ENCODE measurements at regions not wholly inside any gene's neighbourhood (a gene's known extent, or its start where the extent isn't known, plus 50 kb on each side); places are given as distances from the start of the nearest gene placed in this dataset.

- ChIA-PET CTCF (no interaction called here), POLR2A (no interaction called here)
- TF ChIP-seq FOXA1 (IDR thresholded peaks at IDR 0.05) (no peak), FOXM1 (IDR thresholded peaks at IDR 0.05; ENCODE audit: borderline replicate concordance) (no peak), SUZ12 (IDR thresholded peaks at IDR 0.05) (no peak), PKNOX1 (IDR thresholded peaks at IDR 0.05) (no peak), HDGF (IDR thresholded peaks at IDR 0.05; ENCODE audit: borderline replicate concordance) (no peak), TARDBP (IDR thresholded peaks at IDR 0.05) (no peak)
- DNase-seq (ENCODE audit: extremely low spot score) = no peak
Observed at GRCh38 chr18:40559556-40559955, 1395.5 kb upstream of the PIK3C3 start.

- CTCF ChIA-PET = no interaction called here
- POLR2A ChIA-PET = no interaction called here
- no peak for DNase-seq (ENCODE audit: extremely low spot score)
- TF ChIP-seq ELF4 (IDR thresholded peaks at IDR 0.05) (no peak), LEF1 (IDR thresholded peaks at IDR 0.05; ENCODE audit: borderline replicate concordance) (no peak)
Observed at GRCh38 chr18:40558706-40559392, 1396.2 kb upstream of the PIK3C3 start.

GRCh38 chr18:40555914-40556313 lies 1399.1 kb upstream of the PIK3C3 start:
- POLR2A ChIA-PET = no interaction called here
- DNase-seq (ENCODE audit: extremely low spot score) = no peak
- TF ChIP-seq HDGF (IDR thresholded peaks at IDR 0.05; ENCODE audit: borderline replicate concordance) (no peak), CTBP1 (IDR thresholded peaks at IDR 0.05; ENCODE audit: borderline replicate concordance) (no peak), SP1 (IDR thresholded peaks at IDR 0.05) (no peak), LEF1 (IDR thresholded peaks at IDR 0.05; ENCODE audit: borderline replicate concordance) (no peak), TARDBP (IDR thresholded peaks at IDR 0.05) (no peak), L3MBTL2 (conservative IDR thresholded peaks at IDR 0.05) (no peak), FOXA1 (IDR thresholded peaks at IDR 0.05) (no peak), NFRKB (IDR thresholded peaks at IDR 0.05) (no peak)
- CTCF ChIA-PET = no interaction called here

GRCh38 chr18:40553029-40553428 lies 1402.0 kb upstream of the PIK3C3 start:
- DNase-seq (ENCODE audit: extremely low spot score) = no peak
- CTCF ChIA-PET = no interaction called here
- TF ChIP-seq PKNOX1 (IDR thresholded peaks at IDR 0.05) (no peak), L3MBTL2 (conservative IDR thresholded peaks at IDR 0.05) (no peak), NFRKB (IDR thresholded peaks at IDR 0.05) (no peak), BHLHE40 (IDR thresholded peaks at IDR 0.05; ENCODE audit: borderline replicate concordance) (no peak), HDGF (IDR thresholded peaks at IDR 0.05; ENCODE audit: borderline replicate concordance) (no peak), FOXM1 (IDR thresholded peaks at IDR 0.05; ENCODE audit: borderline replicate concordance) (no peak), ARNT (IDR thresholded peaks at IDR 0.05) (no peak), ELF4 (IDR thresholded peaks at IDR 0.05) (no peak), FOXK2 (IDR thresholded peaks at IDR 0.05) (no peak), TARDBP (IDR thresholded peaks at IDR 0.05) (no peak), FOXA1 (IDR thresholded peaks at IDR 0.05) (no peak), SP1 (IDR thresholded peaks at IDR 0.05) (no peak)
- POLR2A ChIA-PET = no interaction called here

GRCh38 chr18:40546875-40547274 lies 1408.2 kb upstream of the PIK3C3 start:
- ChIA-PET POLR2A (no interaction called here), CTCF (no interaction called here)
- DNase-seq (ENCODE audit: extremely low spot score) = no peak
- TF ChIP-seq NFRKB (IDR thresholded peaks at IDR 0.05) = no peak
- TF ChIP-seq PKNOX1 (IDR thresholded peaks at IDR 0.05) = no peak
- no peak for TF ChIP-seq TARDBP (IDR thresholded peaks at IDR 0.05)
- no peak for TF ChIP-seq ZNF384 (IDR thresholded peaks at IDR 0.05)
- no peak for TF ChIP-seq LEF1 (IDR thresholded peaks at IDR 0.05; ENCODE audit: borderline replicate concordance)
- no peak for TF ChIP-seq FOXA1 (IDR thresholded peaks at IDR 0.05)
- no peak for TF ChIP-seq FOXM1 (IDR thresholded peaks at IDR 0.05; ENCODE audit: borderline replicate concordance)
- TF ChIP-seq L3MBTL2 (conservative IDR thresholded peaks at IDR 0.05) = no peak
- no peak for TF ChIP-seq FOXK2 (IDR thresholded peaks at IDR 0.05)

GRCh38 chr18:40534723-40535122 lies 1420.3 kb upstream of the PIK3C3 start:
- CTCF ChIA-PET = no interaction called here
- no peak for TF ChIP-seq TARDBP (IDR thresholded peaks at IDR 0.05)
- TF ChIP-seq FOXM1 (IDR thresholded peaks at IDR 0.05; ENCODE audit: borderline replicate concordance) = no peak
- TF ChIP-seq ARNT (IDR thresholded peaks at IDR 0.05) = no peak
- no peak for TF ChIP-seq LEF1 (IDR thresholded peaks at IDR 0.05; ENCODE audit: borderline replicate concordance)
- TF ChIP-seq HDGF (IDR thresholded peaks at IDR 0.05; ENCODE audit: borderline replicate concordance) = no peak
- TF ChIP-seq ZNF384 (IDR thresholded peaks at IDR 0.05) = no peak
- no peak for TF ChIP-seq NFRKB (IDR thresholded peaks at IDR 0.05)
- no peak for TF ChIP-seq ELF4 (IDR thresholded peaks at IDR 0.05)
- no peak for TF ChIP-seq SUZ12 (IDR thresholded peaks at IDR 0.05)
- no peak for TF ChIP-seq FOXA1 (IDR thresholded peaks at IDR 0.05)
- TF ChIP-seq L3MBTL2 (conservative IDR thresholded peaks at IDR 0.05) = no peak
- no peak for TF ChIP-seq CTBP1 (IDR thresholded peaks at IDR 0.05; ENCODE audit: borderline replicate concordance)
- no peak for TF ChIP-seq SP1 (IDR thresholded peaks at IDR 0.05)
- TF ChIP-seq BHLHE40 (IDR thresholded peaks at IDR 0.05; ENCODE audit: borderline replicate concordance) = no peak
- TF ChIP-seq FOXK2 (IDR thresholded peaks at IDR 0.05) = no peak
- TF ChIP-seq PKNOX1 (IDR thresholded peaks at IDR 0.05) = no peak
- POLR2A ChIA-PET = no interaction called here
- no peak for DNase-seq (ENCODE audit: extremely low spot score)

Data from HEK293T (cell line).